Epithelial cell of esophagus (primary cell): ENCODE measurements at regions not wholly inside any gene's neighbourhood (a gene's known extent, or its start where the extent isn't known, plus 50 kb on each side); places are given as distances from the start of the nearest gene placed in this dataset.

Experiments used
- DNase-seq: peaks from one replicate; pipeline ENCODE4 v3.0.0; 2010; ENCODE audit warnings: low read depth
- H3K4me3 ChIP-seq: 2 replicates; pipeline ENCODE4 v1.5.1; 2011; ENCODE audit warnings: mild to moderate bottlenecking, low read length, control low read depth
- TF ChIP-seq, protein P1 (sequence below): IDR thresholded peaks from 2 replicates; pipeline ENCODE4 v1.5.1; 2011; ENCODE audit warnings: low read depth, mild to moderate bottlenecking, low read length, control low read depth, inconsistent platforms; ENCODE audit not compliant: insufficient read depth; ENCODE audit errors: missing control alignments

DNA sequence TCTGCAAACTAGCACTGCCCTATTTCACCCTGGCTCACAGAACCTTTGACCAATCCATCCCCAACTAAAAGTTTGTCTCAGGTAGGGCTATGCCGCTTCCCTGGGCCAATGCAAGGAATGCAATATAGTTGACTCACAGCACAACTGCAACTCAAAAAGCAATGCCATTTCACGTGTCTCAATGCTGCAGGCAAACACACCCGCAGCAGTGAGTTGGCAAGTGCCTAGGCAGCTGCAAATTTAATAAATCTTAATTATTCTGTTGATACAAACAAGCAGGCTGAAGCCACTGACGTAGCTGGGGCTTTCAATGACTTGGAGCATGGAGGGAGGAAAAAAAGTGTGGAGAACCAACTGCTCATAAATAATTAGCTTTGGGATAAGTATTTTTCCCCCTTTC is 87.9 kb downstream of the SYNE3 start:
- TF ChIP-seq, protein P1, sequence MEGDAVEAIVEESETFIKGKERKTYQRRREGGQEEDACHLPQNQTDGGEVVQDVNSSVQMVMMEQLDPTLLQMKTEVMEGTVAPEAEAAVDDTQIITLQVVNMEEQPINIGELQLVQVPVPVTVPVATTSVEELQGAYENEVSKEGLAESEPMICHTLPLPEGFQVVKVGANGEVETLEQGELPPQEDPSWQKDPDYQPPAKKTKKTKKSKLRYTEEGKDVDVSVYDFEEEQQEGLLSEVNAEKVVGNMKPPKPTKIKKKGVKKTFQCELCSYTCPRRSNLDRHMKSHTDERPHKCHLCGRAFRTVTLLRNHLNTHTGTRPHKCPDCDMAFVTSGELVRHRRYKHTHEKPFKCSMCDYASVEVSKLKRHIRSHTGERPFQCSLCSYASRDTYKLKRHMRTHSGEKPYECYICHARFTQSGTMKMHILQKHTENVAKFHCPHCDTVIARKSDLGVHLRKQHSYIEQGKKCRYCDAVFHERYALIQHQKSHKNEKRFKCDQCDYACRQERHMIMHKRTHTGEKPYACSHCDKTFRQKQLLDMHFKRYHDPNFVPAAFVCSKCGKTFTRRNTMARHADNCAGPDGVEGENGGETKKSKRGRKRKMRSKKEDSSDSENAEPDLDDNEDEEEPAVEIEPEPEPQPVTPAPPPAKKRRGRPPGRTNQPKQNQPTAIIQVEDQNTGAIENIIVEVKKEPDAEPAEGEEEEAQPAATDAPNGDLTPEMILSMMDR, result no peak
- peak; percentile 20 for DNase-seq

DNA sequence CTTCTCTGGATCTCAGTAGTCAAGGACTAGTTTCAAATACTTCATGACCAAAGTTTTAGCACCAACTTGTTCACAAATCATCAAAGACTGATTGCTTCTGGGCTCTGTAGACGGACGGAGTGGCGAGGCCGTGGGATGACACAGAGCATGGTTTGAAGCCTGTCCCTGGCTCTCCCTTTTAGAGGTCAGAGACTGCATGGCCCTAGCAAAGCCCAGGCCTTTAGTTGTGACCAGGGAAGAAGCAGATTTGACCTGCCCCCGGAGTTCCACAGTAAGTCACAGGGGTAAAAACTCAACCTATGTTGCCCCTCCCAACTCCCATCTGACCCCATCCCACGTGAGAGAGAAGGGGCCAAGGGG is 90.4 kb downstream of the SYNE3 start:
- H3K4me3 ChIP-seq, result no peak overlapping the region
- TF ChIP-seq, protein P1, result no peak
- no peak for DNase-seq

More for the DNA sequence above, 87.9 kb downstream of the SYNE3 start:
- no peak overlapping the region for H3K4me3 ChIP-seq

DNA sequence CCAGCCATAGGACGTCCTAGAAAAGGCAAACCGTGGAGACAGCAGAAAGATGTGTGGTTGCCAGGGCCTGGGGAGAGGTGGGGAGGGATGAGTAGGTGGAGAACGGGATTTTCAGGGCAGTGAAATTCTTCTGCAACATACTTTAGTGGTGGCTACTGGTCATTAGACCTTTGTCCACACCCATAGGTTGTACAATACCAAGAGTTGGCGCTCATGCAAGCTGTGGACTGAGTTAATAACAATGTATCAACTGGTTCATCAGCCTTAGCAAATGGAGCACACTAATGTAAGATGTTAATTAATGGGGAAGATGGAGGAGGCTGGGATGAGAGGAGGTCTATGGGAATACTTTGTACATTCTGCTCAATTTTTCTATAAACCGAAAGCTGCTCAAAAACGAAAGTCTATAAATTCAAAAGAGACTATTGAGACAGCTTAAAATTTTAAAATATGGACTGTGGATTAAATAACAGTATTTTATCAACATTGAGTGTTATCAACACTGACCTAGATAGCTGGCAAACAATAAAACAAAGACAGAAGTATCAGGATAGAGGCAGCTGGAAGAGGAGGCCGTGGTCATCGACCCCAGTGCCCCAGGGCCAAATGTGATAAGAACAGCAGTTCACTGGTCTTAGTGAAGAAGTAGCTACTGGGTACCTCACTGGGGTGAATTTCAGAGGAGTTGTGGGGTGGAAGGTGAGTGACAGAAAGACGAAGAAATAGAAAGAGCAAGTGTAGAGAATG is 90.9 kb downstream of the SYNE3 start:
- no peak for DNase-seq
- H3K4me3 ChIP-seq, result no peak overlapping the region
- TF ChIP-seq, protein P1, result no peak

DNA sequence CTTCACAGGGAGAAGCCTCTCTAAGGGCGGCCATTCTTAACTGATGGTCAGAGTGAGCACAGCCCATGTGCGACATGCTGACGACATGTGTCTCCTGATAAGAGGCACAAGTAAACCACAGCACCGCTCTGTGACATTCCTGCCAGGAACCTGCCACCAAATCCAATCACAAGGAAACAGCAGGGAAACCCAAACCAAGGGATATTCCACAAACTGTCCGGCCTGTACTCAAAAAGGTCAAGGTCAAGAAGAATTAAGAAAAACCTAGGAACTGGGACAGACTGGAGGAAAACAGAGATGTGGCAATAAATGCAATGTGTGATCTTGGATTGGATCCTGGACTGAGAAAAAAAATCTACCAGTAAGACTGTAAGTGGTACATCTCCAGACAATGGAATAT is 91.9 kb downstream of the SYNE3 start:
- no peak overlapping the region for H3K4me3 ChIP-seq
- no peak for DNase-seq
- TF ChIP-seq, protein P1, result no peak

DNA sequence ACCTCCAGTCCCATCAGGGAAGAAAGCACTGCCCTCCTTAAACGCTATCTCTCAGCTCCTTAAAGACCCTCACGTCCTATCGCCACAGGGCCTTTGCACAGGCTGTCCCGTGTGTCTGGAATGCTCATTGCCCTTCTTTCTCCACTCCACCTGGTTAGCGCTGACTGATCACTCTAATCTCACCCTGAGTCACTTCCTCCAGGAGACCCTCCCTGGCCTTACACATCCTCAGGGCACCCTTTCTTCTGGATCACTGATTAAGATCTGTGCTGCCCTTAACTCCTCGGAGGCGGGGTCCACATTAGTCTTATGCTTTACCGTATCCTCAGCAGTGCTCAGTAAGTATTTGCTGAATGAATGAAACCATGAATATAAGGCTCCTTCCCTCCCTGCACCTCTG is 94.7 kb downstream of the SYNE3 start:
- no peak overlapping the region for H3K4me3 ChIP-seq
- TF ChIP-seq, protein P1, result no peak
- DNase-seq, result no peak

DNA sequence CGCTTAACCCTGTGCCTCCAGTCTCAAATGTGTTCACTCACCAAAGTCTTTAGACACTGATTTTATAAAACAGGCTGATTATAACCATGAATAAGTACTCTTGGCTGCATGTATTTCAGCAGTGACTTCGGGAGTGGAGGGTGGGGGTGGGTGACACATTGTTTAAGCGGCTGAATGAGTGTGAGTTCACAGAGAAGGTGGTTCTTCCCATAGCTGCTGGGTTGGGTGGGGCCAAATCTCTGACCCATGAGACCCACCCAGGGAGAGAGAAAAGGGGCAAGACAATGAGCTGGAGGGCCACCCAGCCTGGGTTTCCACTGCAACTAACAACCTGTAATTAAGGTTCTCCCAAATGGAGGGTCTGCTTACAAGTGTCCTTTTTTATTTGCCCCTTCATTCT is 96.4 kb downstream of the SYNE3 start:
- no peak overlapping the region for H3K4me3 ChIP-seq
- no peak for DNase-seq
- TF ChIP-seq, protein P1, result no peak

DNA sequence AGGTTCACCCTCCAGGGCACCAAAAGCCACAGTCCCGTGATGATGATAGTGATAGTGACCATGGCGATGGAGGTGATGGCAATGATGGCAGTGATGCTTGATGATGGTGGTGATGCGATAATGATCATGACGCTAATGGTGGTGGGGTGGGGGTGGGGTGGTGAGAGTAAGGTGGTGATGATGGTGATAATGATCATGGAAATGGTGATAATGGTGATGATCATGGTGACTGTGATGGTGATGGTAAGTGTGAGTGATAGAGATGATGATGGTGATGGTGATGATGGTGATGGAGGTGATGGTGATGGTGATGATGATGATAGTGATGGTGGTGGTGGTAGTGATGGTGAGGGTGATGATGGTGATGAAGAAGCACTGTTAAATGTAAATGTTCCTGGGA is 96.9 kb downstream of the SYNE3 start:
- H3K4me3 ChIP-seq, result no peak overlapping the region
- TF ChIP-seq, protein P1, result no peak
- DNase-seq, result no peak
